Uterus (tissue), 2 donors: ENCODE measurements at regions not wholly inside any gene's neighbourhood (a gene's known extent, or its start where the extent isn't known, plus 50 kb on each side); places are given as distances from the start of the nearest gene placed in this dataset.

ENCODE experiments used
- POLR2A ChIP-seq, 2 donors: fragments of 450-650 bp; IDR thresholded peaks; one replicate each; pipeline ENCODE4 v1.6.1; 2016; ENCODE audit warnings: antibody characterized with exemption in 2 of 2, mild to moderate bottlenecking in 1 of 2, moderate library complexity in 1 of 2
- TF ChIP-seq, protein P1 (sequence below), 4 experiments: fragments of 200-600 bp in 2 of 4; fragments of 450-650 bp in 2 of 4; sonication (generic) in 2 of 4; IDR thresholded peaks; one replicate each; pipeline ENCODE4 v1.5.1; 2016 to 2019; ENCODE audit warnings: antibody characterized with exemption in 4 of 4, mild to moderate bottlenecking in 2 of 4, moderate library complexity in 1 of 4

DNA sequence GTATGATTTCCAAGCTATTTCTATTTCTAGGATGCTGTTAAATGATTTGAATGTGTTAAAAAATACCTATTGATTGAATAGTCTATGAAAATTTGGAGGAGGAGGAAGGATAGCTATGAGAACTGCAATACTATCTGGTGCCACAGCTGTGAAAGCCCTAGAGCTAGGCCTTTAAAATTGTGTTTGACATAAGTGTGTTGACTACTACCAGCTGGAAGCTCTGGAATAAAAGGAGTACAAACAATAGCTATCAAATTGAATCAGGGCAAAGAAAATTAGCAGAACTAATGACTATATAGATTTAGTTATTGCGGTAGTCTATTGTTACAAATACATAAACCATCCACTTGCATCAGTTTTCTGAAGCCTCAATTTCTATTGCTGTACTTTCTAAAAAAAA lies 124.8 kb upstream of the CNTN5 start:
- TF ChIP-seq, protein P1, sequence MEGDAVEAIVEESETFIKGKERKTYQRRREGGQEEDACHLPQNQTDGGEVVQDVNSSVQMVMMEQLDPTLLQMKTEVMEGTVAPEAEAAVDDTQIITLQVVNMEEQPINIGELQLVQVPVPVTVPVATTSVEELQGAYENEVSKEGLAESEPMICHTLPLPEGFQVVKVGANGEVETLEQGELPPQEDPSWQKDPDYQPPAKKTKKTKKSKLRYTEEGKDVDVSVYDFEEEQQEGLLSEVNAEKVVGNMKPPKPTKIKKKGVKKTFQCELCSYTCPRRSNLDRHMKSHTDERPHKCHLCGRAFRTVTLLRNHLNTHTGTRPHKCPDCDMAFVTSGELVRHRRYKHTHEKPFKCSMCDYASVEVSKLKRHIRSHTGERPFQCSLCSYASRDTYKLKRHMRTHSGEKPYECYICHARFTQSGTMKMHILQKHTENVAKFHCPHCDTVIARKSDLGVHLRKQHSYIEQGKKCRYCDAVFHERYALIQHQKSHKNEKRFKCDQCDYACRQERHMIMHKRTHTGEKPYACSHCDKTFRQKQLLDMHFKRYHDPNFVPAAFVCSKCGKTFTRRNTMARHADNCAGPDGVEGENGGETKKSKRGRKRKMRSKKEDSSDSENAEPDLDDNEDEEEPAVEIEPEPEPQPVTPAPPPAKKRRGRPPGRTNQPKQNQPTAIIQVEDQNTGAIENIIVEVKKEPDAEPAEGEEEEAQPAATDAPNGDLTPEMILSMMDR (IDR thresholded peaks at IDR 0.05) = no peak
- no peak for TF ChIP-seq POLR2A (IDR thresholded peaks at IDR 0.05)
